AG10803 (cell line): ENCODE measurements at regions not wholly inside any gene's neighbourhood (a gene's known extent, or its start where the extent isn't known, plus 50 kb on each side); places are given as distances from the start of the nearest gene placed in this dataset.
A peak's percentile ranks its signal among the peaks of the same experiment; 100 is the strongest.
"Not testable (repeated sequence)": the region's sequence is repeated elsewhere in the genome, so short reads cannot be mapped to it uniquely, and the experiment has no call there.

Experiments
- DNase-seq: peaks from one replicate; pipeline ENCODE4 v3.0.0; 2010; ENCODE audit warnings: low read depth
- H3K4me3 ChIP-seq: 2 replicates; pipeline ENCODE4 v1.5.1; 2011; ENCODE audit warnings: mild to moderate bottlenecking, low read length, control low read depth
- CTCF ChIP-seq: conservative IDR thresholded peaks from 2 replicates; pipeline ENCODE4 v1.5.1; 2011; ENCODE audit warnings: mild to moderate bottlenecking, low read length, control low read depth, inconsistent platforms

DNA sequence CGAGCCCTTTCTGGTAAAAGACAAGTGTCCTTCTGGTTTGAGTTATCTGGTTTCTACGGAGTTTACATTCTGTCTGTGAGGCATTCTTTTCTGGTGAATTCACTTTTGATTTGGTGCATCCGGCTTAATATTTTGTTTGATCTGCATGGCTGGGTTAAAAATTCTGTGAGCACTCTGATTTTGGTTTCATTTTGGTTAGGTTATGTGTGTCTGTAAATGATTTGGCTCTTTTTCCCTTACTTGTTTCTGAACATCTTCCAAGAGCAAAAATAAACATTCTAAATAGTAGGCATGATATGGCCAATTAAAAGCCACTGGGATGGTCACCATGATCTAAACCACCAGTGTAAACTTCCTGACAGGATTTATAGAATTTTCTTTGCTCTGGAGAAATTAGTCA is 85.7 kb upstream of the PTPN13 start:
- DNase-seq: peak; percentile 80
- H3K4me3 ChIP-seq: peak overlapping the region; percentile 28
- no peak for TF ChIP-seq CTCF

DNA sequence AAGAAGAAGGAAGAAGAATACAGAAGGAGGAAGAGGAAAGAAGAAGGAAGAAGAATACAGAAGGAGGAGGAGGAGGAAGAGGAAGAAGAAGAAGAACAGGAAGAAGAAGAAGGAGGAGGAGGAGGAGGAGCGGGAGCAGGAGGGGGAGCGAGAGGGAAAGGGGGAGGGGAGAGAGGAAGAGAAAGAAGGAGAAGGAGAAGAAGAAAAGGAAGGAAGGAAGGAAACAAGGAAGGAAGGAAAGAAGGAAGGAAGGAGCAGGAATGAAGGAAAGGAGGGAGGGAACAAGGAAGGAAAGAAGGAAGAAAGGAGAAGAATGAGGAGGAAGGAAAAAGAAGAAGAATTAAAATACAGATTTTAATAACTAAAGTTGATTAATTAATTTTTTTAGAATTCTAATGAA is 82.5 kb upstream of the PTPN13 start:
- no peak for TF ChIP-seq CTCF
- no peak overlapping the region for H3K4me3 ChIP-seq
- no peak for DNase-seq

DNA sequence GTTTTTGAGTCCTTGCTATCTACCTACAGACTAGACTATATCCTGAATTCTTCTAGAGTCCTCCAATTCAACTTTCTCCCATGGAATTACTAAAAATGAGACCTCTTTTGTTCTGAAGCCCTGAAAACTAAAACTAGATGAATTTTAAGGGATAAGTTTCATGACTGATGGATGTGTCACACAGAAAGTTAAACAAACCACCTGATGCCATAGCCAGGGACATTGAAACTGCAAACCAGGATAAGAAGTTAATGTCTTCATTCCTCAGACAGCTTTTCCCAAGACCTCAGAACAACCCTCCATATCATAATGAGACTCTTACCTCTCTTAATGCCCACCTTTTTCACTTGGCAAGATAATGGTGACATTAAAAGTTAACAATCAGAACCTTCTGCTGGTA is 81.5 kb upstream of the PTPN13 start:
- no peak for DNase-seq
- no peak for TF ChIP-seq CTCF
- no peak overlapping the region for H3K4me3 ChIP-seq

GRCh38 chr4:86515963-86516362 is 78.2 kb upstream of the PTPN13 start:
- H3K4me3 ChIP-seq, DNase-seq: not testable (repeated sequence)

DNA sequence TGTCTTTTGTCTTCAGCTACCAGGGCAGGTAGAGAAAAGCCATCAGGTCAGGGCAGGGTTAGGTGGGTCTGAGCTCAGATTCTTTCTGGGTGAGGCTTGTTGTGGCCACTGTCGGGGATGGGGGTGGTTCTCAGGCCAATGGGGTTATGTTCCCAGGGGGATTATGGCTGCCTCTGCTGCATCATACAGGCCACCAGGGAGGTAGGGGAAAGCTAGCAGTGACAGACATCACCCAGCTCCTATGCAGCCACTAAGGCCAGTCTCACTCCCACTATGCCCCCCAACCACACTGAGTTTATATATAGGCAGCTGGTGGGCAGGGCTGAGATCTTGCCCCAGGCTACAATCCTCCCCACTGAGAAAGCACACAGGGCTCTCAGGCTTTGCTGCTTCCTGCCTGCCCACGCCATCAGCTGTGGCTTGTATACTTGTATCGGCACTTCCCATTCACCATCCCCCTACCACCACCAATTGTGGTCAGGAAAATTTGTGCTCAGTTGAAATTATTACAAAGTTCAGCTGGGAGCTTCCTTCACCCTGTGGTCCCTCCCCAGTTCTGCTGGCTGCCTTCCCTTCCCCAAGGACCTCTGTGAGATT is 72.6 kb upstream of the PTPN13 start:
- DNase-seq: no peak
- H3K4me3 ChIP-seq: no peak overlapping the region
- TF ChIP-seq CTCF: no peak

DNA sequence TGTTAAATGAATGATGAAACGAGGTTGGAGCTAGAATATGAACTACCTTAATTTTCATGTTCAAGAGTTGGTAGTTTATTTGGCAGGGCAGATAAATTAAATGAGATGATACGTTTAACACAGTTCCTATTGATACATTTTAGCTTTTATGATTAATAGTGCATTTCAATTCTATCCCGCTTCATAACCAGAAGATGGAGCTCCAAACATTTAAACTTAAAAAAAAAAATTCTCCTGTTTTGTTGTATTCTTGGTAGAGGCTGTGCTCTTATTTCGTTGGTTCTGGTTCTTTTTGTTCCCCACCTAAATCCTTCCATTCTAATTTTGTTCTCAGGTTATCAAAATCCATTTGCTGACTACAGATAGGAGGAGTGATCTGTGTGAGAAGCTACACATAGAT is 71.8 kb upstream of the PTPN13 start:
- peak; percentile 47 for TF ChIP-seq CTCF
- no peak overlapping the region for H3K4me3 ChIP-seq
- peak; percentile 18 for DNase-seq

GRCh38 chr4:86523333-86523732 is 70.8 kb upstream of the PTPN13 start:
- no peak for TF ChIP-seq CTCF
- no peak for DNase-seq
- no peak overlapping the region for H3K4me3 ChIP-seq

- not testable (repeated sequence) for DNase-seq, H3K4me3 ChIP-seq
Measured at GRCh38 chr4:86527713-86528112, 66.4 kb upstream of the PTPN13 start.
